NCI-H1105 treated with DMSO at 0.1 percent for 48 hours (cell line): ENCODE measurements at regions not wholly inside any gene's neighbourhood (a gene's known extent, or its start where the extent isn't known, plus 50 kb on each side); places are given as distances from the start of the nearest gene placed in this dataset.
"Not testable (repeated sequence)": the region's sequence is repeated elsewhere in the genome, so short reads cannot be mapped to it uniquely, and the experiment has no call there.

ENCODE experiments used
- DNase-seq: peaks from one replicate; lab custom pipeline; 2025; lab: John Stamatoyannopoulos, UW

DNA sequence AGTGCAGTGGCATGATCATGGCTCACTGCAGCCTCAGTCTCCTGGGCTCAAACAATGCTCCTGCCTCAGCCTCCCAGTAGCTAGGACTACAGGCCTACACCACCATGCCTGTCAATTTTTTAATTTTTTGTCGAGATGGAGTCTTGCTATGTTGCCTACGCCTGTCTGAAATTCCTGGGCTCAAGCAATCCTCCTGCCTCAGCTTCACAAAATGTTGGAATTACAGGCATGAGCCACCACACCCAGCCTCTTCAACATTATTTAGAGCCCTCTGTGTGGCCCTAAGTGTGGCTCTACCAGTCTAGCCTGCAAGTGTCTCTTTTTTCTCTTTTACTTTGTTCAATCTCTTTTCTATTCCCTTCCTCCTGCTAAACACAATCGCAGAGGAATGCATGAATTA, 154.4 kb upstream of the EPB41L4A start:
- DNase-seq, result no peak

DNA sequence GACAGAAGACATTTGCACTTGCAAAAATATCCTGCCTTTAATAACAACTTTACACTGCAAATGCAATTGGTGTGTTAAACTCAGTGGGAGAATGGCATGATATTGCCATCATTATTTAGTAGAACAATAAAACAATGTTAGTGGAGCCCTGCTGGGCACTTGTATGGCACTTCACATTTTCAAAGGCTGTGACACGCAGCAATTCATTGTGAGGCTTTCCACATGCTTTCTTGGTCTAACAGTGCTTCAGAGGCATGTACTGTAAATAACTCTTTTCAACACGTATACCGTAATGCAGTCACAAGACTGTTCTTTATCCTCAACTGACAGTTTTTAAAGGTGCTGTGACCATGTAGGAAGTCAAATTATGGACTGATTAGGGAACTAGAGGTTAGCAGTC, 155.5 kb upstream of the EPB41L4A start:
- no peak for DNase-seq

DNA sequence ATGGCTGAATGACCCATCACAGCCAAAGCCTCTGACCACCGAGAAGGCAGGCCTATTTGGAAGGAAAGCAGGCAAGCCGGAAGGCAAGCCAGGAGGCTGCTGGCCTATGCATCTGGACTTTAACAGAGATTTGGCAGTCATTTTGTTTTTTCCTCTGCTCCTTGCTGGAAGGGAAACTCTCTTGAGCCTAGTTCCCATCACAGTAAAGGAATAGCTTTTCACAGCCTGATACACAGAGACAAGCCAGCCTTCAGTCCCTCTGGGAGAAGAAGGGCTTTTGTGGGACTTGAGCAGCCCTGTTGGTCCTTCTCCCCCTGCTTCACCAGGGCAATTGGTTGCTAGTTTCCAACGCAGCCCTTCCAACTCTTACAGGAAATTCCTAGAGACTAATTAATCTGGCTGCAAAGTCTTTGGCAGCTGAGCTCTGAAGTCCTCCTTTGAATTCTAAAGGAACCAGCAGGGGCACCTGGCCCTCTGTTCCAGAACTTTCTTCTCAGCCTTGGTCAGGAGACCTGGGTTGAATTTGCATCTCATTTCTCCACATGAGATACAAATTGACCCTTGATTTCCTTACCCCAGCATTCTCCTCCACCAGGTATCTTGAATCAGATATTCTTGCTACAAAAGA, 157.3 kb upstream of the EPB41L4A start:
- no peak for DNase-seq

DNA sequence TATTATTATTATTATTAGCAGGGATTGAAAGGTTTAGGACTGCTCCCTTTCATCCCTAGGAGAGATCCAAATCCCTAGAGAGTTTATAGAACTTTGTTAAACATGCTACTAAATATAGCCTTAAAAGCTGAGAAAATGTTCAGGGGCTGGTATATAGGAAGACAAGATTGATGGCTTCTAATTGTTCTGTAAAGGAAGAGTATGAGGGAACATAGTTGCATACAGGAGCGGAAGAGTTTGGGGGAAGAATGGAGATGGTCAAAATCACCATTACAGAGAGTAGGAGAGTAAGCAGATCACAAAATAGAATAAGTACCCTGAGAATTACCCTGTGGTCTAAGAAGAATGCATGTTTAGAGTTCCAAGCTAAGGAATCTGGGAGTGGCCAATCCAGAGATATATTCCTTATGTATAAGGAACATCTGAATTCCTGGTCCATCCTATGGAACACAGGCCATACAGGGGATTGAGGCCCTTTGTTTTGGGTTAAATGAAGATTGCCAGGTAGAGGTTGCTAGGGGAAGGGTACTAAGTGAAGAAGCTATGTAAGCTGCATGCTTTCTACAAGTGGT, 158.0 kb upstream of the APC start:
- DNase-seq, result no peak

DNA sequence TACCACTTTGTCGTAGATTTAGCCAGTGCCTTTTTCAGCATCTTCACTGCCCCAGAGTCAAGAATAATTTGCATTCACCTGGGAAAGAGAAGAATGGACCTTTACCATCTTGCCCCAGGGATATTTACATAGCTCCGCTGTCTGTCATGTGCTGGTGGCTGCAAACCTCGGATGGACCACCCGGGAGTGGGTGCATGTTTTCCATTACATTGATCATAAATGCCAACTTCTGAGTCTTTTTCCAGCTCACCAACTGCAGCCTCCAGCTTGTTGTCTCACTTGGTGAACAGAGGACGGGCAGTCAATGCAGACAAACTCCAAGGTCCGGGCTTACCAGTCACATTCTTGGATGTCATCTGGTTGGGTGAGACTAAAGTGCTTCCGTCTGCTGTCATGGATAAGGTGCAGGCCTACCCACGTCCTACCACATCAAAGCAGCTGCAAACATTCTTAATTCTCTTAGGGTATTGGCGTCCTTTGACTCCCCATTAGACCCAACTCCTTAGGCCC, 155.8 kb upstream of the APC start:
- no peak for DNase-seq

DNA sequence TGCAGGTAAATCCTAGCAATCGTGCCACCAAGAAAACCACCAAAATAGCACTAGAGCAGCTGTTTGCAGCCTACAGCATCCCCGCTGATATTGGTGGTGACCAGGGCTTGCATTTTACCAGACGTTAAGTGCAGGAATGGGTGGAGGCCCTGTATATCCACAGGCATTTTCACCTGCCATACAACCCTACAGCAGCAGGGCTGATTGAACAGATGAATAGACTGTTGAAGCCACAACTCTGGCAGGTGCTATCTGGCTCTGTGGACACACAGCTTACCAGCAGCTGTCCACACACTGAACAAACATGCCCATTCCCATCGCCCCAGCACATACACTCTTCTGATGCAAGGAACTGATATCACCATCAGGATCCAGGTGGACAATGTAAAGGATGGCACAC, 154.5 kb upstream of the APC start:
- DNase-seq, result no peak

DNA sequence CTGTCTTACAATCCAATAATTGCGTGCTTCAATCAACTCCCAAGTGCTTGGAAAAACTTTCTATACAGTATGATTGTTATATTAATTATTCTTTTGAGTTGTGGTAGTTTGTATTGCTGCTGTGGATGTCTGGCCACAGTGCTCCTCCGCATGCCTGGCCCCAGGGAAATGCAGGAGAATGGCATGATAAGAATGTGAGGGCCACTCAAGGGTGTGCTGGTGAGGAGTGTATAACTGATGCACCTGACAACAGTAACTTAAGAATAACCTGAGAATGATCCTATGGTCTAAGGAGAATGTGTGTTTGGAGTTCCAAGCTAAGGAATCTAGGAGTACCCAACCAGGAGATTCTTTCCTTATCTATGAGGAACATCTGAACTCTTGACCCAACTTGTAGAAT, 152.9 kb upstream of the APC start:
- DNase-seq, result no peak

DNA sequence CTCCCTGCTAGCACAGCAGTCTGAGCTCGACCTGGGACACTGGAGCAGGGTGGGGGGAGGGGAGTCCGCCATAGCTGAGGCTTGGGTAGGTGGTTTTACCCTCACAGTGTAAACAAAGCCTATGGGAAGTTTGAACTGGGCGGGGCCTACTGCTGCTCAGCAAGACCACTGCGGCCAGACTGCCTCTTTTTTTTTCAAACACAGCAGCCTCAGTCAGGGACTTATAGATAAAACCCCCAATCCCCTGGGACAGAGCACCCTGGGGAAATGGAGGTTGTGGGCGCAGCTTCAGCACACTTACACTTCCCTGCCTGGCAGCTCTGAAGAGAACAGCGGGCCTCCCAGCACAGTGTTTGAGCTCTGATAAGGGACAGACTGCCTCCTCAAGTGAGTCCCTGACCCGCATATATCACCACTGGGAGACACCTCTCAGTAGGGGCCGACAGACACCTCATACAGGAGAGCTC, 151.1 kb upstream of the APC start:
- DNase-seq, result no peak

DNA sequence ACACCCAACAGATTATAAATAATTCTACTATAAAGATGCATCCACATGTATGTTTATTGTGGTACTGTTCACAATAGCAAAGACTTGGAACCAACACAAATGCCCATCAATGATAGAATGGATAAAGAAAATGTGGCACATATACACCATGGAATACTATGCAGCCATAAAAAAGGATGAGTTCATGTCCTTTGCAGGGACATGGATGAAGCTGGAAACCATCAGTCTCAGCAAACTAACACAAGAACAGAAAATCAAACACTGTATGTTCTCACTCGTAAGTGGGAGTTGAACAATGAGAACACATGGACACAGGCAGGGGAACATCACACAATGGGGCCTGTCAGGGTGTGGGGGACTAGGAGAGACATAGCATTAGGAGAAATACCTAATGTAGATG, 146.8 kb upstream of the APC start:
- not testable (repeated sequence) for DNase-seq

DNA sequence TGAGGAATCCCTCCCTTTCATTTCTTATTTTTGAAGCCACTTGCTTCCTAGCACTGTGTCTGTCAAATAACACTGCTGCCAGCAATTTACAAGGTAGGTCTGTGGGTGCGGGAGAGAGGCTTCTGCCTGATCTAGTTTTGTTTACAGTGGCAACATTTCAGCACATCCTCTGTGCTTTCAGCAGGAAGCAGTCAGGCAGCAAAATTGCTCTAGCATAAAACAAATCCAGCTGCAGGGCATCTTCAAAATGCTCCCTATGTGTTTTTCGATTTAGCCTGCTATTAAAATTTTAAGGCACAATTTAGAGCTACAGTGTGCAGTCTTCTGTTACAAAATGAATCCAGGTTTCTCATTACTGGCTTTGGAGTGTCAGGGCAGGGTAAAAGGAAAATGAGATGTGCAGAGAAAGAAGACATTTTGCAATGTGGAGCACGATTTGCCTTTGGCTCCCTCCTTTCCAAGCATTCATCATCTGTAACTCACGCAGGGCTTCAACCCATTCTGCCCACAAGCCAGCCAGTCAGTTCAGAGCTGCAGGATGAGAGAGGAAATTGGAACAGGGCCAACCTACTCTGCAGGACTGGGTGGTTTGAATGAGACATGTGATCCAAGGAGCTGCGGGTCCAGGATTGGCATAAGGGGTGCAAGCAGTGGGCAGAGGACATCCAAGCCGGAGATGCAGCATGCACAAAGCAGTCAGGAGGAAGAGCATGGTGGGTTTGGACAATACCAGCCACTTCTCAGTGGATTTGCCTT, 143.4 kb upstream of the APC start:
- DNase-seq, result no peak

DNA sequence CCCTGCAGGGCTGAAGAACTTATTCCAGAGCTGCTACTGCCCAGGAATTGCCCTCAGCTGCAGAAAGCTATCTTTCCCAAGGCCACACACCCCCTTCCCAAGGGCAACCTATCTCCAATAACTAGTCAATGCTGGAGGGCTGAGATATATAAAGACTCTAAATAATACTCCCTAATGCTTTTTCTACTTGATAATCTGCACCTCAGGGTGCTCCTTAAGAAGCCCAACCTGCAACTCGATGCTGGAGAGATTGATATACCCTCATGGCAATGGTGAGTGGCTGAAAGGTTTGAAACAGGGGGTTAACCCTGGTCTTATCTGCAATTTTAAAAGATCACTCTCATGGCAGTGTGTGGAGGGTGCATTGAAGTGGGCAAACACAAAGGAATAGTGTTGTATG, 142.7 kb upstream of the APC start:
- no peak for DNase-seq

DNA sequence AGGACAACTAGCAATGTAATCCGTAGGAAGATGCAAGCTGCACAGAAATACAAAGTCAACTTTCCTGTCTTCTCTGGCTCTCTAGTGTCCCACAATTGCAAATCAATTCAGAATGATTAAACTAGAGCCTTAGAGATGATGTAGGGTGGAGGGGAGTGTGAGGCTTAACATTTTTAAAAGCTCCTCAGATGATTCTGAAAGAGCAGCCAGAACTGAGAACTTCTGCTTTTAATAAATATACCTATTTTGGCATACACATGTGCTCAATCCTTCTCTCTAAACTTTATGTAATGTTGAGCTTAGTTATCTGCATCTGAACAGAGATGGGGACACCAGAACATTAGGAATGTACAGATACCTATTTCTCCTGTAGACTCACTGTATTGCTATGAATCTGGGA, 139.9 kb upstream of the APC start:
- DNase-seq, result no peak

DNA sequence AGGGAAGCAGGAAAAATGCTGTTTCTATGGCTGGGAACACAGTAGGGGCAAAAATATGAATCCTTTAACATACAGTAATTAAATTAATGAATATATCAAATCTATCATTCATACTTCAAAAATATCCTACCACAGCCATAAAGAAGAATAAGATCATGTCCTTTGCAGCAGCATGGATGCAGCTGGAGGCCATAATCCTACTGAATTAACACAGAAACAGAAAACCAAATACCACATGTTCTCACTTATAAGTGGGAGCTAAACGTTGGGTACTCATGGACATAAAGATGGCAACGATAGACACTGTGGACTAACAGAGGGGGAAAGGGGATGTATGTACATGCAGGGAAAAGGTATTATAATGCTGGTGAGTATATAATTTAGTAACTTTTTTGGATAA, 137.2 kb upstream of the APC start:
- DNase-seq, result not testable (repeated sequence)

DNA sequence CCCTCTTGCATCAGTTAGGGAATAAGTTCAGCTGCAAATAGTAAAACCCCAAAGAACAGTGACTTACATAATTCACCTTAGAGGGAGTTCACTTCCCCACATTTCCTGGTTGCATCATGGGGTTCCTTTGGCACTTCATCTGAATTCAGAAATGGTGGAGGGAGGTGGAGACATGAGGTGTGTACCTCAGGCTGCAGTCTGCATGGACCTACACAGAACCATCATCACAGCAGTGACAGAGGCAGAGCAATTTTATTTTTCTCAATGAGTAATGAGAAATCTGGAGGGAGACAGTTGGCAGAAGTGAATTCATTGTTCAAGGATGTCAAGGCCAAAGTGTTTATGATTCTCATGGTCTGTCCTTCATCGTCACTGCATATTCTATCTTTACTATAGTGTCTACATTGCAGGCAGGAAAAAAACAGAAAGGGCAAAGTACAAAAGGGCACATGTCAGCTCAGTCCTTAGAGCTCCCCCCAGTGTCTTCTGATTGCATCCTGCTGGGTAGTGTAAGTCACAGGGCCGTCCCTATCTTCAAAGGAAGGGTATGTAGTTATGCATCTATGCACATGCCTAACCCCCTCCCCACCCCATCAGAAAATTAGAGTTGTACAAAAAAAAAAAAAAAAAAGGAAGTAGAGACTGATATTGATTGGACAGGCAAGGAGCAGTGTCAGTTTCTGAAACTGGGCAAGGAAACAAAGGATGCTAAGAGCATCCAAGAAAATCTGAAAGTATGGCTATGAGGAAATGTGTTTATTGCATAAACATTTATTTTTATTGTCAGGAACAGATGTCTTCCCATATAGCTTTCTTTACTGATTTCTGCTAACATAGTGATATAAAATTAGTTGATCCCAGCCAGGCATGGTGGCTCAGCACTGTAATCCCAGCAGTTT, 132.7 kb upstream of the APC start:
- no peak for DNase-seq

DNA sequence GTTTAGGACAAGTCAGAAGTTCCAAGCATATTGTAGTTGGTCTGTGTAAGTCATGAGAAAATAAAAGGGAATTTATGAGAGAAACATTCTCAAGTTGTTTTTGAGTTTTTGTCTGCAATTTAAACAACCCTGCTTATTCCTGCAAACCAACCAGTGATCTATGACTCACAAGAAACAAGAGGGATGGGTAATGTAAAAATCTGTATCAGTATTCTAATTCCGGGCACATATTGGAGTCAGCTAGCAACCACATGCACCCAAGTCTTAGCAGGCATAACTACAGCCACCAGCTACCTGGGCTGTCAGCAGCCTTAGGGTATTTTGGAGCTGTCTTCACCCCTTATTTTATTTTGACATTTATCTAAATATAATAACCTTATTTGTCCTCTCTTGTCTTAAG, 128.7 kb upstream of the APC start:
- DNase-seq, result no peak

DNA sequence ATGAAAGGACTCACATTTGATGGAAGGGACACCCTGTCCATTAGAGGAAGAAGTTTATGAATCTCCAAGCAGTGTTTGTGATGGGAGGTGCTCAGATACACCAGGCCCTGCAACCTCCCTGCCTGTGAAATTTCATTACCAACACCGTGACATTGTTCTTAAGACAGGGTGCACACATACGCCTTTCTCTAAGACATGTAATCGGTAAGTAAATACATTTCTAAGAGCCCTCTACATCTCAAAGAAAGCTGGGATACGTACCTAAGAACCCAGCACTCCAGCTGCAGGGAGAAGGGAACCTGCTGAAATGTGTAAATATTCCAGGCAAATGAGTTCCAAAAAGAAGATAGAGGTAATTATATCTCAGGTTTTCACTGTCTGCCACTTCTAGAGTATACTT, 125.0 kb upstream of the APC start:
- DNase-seq, result no peak

DNA sequence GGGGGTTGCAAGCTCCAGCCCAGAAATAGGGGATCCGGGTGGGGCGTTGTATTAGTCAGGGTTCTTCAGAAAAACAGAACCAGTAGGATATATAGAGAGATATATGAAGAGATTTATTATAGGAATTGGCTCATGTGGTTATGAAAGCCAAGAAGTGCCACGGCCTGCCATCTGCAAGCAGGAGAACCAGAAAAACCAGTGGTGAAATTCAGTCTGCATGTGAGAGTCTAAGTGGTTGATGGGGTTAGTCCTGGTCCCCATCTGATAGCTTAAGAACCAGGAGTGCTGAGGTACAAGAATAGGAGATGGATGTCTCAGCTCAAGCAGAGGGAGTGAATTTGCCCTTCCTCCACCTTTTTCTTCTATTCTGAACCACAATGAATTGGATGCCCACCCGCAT, 123.4 kb upstream of the APC start:
- DNase-seq, result no peak

DNA sequence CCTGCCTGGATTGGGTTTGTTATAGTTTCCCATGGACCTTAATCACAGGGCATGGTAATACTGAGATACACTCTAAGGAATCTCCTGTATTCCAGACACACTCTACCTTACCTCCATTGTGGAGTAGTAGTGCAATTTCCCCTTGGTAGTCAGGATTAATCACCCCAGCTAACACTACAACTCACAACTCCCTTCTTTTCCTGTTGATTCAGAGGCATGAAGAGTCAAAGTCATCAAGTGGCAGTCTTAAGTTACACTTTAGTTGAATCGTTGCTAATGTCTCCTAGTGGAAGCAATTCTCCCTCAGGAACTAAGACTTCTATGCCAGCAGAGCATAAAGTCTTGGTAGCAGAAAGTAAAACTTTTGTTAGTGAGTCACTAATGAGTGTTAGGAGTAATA, 122.7 kb upstream of the APC start:
- no peak for DNase-seq

DNA sequence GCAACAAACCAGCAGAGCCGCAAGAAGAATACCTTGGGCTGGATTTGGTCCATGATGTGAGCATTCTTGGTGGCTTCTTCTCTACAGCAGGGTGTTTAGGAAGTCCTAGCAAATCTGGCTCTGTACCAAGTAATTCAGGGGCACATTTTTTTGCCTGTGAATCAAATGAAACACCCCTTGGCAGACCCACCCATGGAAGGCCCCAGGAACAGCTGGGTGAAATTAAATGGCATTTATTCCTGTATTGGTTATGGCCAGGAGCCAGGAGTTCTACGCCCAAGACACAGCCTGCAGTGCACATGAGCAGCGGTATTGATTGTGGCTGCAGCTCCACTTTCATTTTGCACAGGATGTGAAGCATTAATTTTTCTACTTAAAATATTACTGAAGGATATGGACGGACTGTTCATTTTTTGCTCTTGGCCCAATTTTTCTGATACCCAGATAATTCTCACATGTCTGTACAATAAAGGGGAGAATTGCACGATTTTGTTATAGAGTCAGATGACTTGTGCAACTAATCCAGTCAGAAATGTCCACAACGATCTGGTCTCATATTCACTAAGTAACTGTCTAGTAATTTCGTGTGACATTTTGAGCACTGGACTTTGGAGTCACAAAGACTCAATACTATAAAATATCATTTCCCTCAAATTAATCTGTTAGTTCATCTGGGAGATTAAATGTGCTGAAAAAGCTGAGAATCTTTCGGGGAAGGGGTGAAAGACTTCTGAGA, 120.7 kb upstream of the APC start:
- DNase-seq, result peak; percentile 69

DNA sequence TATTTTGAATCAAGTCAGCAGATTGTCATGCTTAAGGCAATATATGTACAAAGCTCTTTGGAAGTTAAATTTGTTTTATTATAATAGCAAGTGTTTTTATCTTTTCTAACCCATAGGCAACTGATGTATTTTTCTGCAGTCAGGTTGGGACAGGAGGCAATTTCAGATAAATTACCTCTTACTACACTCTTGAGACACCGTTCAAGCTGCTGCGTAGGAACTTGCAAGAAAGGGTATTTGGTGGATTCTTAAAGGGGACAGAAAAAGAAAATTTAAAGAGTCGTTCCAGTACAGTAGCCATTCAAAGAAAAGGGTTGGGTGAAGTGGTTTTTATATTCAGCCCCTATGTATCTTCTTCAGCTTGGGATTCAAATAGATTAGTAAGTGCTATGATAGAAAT, 112.4 kb upstream of the APC start:
- DNase-seq, result no peak

DNA sequence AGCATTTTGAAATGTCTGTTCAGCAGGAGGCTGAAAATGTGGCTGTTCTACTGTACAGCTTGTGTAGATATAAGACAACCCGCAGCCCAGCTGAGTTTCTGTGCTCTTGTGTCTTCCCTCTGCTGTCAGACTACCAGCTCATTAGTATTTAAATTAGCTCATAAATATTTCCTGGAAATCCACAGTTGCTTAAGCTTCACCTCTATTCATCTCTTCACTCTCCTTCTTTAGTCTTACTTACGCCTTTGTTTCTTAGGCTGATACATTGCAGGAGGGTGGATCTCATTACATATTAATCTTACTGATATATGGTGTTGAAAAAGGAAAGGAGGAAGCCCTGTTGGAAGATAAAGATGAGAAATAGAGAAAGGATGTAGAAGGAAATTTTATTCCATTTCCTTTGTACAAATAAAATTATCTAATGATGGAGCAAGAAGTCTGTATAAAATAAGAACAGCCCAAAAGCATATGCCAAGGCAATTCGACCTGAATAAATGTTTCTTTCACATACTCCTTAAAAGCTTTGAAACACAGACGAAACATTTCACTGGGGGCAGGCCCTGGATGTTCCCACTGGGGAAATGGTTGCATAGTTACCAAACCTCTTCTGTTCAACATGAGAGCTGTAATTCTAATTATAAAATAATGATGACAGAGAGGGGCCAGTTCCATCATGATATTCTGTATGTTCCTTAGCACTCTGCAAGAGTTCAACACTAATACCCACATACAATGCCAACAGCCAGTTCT, 111.8 kb upstream of the APC start:
- DNase-seq, result peak; percentile 25
